Parathyroid adenoma (tissue), 2 donors: ENCODE measurements at regions not wholly inside any gene's neighbourhood (a gene's known extent, or its start where the extent isn't known, plus 50 kb on each side); places are given as distances from the start of the nearest gene placed in this dataset.

Source experiments
- H2AFZ ChIP-seq: fragments of 300-600 bp; sonication (generic); one replicate; pipeline ENCODE4 v1.7.0; 2017; ENCODE audit warnings: antibody characterized with exemption, mild to moderate bottlenecking
- H3K27ac ChIP-seq: fragments of 300-600 bp; sonication (generic); one replicate; pipeline ENCODE4 v1.7.0; 2017
- H3K27me3 ChIP-seq: fragments of 300-600 bp; sonication (generic); one replicate; pipeline ENCODE4 v1.7.0; 2017; ENCODE audit warnings: low read length; ENCODE audit not compliant: control insufficient read depth, insufficient read depth
- H3K36me3 ChIP-seq: fragments of 300-600 bp; sonication (generic); one replicate; pipeline ENCODE4 v1.7.0; 2017; ENCODE audit warnings: low read length; ENCODE audit not compliant: control insufficient read depth, insufficient read depth
- H3K4me1 ChIP-seq: fragments of 300-600 bp; sonication (generic); one replicate; pipeline ENCODE4 v1.7.0; 2017; ENCODE audit warnings: control low read depth
- H3K4me2 ChIP-seq: fragments of 300-600 bp; sonication (generic); one replicate; pipeline ENCODE4 v1.7.0; 2017; ENCODE audit warnings: low read length
- H3K4me3 ChIP-seq: fragments of 300-600 bp; sonication (generic); one replicate; pipeline ENCODE4 v1.7.0; 2017; ENCODE audit warnings: low read depth, low read length
- H3K79me2 ChIP-seq: fragments of 300-600 bp; sonication (generic); one replicate; pipeline ENCODE4 v1.7.0; 2017; ENCODE audit warnings: control low read depth
- H3K9ac ChIP-seq: fragments of 300-600 bp; sonication (generic); one replicate; pipeline ENCODE4 v1.7.0; 2017; ENCODE audit warnings: mild to moderate bottlenecking
- H3K9me3 ChIP-seq: fragments of 300-600 bp; sonication (generic); one replicate; pipeline ENCODE4 v1.7.0; 2017; ENCODE audit warnings: low read length; ENCODE audit not compliant: control insufficient read depth
- CTCF ChIP-seq: fragments of 300-600 bp; sonication (generic); IDR thresholded peaks from one replicate; pipeline ENCODE4 v1.7.0; 2017; ENCODE audit warnings: antibody characterized with exemption, mild to moderate bottlenecking
- donor health status: primary hyperparathyroidism.

- H3K4me1 ChIP-seq, result no peaks in the 10 kb centered on the region
- H3K4me2 ChIP-seq, result no peak overlapping the region
- no peaks in the 10 kb centered on the region for H3K79me2 ChIP-seq
- no peaks in the 10 kb centered on the region for H3K27me3 ChIP-seq
- H3K9ac ChIP-seq, result no peak overlapping the region
- no peaks in the 10 kb centered on the region for H3K9me3 ChIP-seq
- no peak overlapping the region for H3K27ac ChIP-seq
- no peak overlapping the region for H2AFZ ChIP-seq
- H3K36me3 ChIP-seq, result no peaks in the 10 kb centered on the region
- H3K4me3 ChIP-seq, result no peak overlapping the region
- TF ChIP-seq CTCF, result no peak
Observed at GRCh38 chr1:90558126-90558525, 159.0 kb downstream of the BARHL2 start.

- TF ChIP-seq CTCF, result no peak
- Histone ChIP-seq H3K79me2 (no peaks in the 10 kb centered on the region), H3K4me2 (no peak overlapping the region), H3K9ac (no peak overlapping the region), H3K27ac (no peak overlapping the region), H3K4me1 (no peaks in the 10 kb centered on the region), H3K36me3 (no peaks in the 10 kb centered on the region), H3K4me3 (no peak overlapping the region), H3K27me3 (no peaks in the 10 kb centered on the region), H3K9me3 (no peaks in the 10 kb centered on the region), H2AFZ (no peak overlapping the region)
Observed at GRCh38 chr1:90557706-90558105, 159.4 kb downstream of the BARHL2 start.

- no peaks in the 10 kb centered on the region for H3K4me1 ChIP-seq
- no peak overlapping the region for H3K4me2 ChIP-seq
Observed at GRCh38 chr1:90550626-90551406, 166.3 kb downstream of the BARHL2 start.

GRCh38 chr1:90544356-90544755, 172.7 kb downstream of the BARHL2 start:
- Histone ChIP-seq H3K36me3 (no peaks in the 10 kb centered on the region), H3K4me2 (no peak overlapping the region), H2AFZ (no peak overlapping the region), H3K9ac (no peak overlapping the region), H3K4me3 (no peak overlapping the region), H3K79me2 (no peaks in the 10 kb centered on the region), H3K27me3 (no peaks in the 10 kb centered on the region), H3K4me1 (no peaks in the 10 kb centered on the region), H3K27ac (no peak overlapping the region), H3K9me3 (no peaks in the 10 kb centered on the region)
- TF ChIP-seq CTCF, result no peak

More at GRCh38 chr1:90550626-90551406, 166.3 kb downstream of the BARHL2 start:
- Histone ChIP-seq H3K9me3 (no peaks in the 10 kb centered on the region), H3K27me3 (no peaks in the 10 kb centered on the region), H2AFZ (no peak overlapping the region), H3K27ac (no peak overlapping the region), H3K79me2 (no peaks in the 10 kb centered on the region), H3K36me3 (no peaks in the 10 kb centered on the region), H3K4me3 (no peak overlapping the region), H3K9ac (no peak overlapping the region)
- no peak for TF ChIP-seq CTCF
